Tibial artery (tissue), 4 donors: ENCODE measurements at regions not wholly inside any gene's neighbourhood (a gene's known extent, or its start where the extent isn't known, plus 50 kb on each side); places are given as distances from the start of the nearest gene placed in this dataset.

Experiments used
- DNase-seq, 2 donors: peaks; one replicate each; pipeline ENCODE4 v3.0.0-alpha.2; 2019
- H3K27ac ChIP-seq, 2 donors: fragments of 200-600 bp; sonication (generic) in 1 of 2; 1 replicate in 1 of 2; 2 replicates in 1 of 2; pipeline ENCODE4 v1.5.1; 2018 to 2019; ENCODE audit warnings: mild to moderate bottlenecking in 1 of 2
- H3K27me3 ChIP-seq, 2 donors: fragments of 200-600 bp; sonication (generic) in 1 of 2; one replicate each; pipeline versions ENCODE4 v1.5.1 to v1.6.0; 2016 to 2019
- H3K36me3 ChIP-seq, 3 donors: fragments of 200-600 bp; sonication (generic) in 2 of 3; one replicate each; pipeline ENCODE4 v1.5.1; 2016 to 2019; ENCODE audit warnings: mild to moderate bottlenecking in 2 of 3
- H3K4me1 ChIP-seq, 4 donors: fragments of 200-600 bp; sonication (generic) in 2 of 4; 1 replicate in 3 of 4; 2 replicates in 1 of 4; pipeline ENCODE4 v1.5.1; 2016 to 2019
- H3K4me3 ChIP-seq, 2 donors: fragments of 200-600 bp; sonication (generic) in 1 of 2; 1 replicate in 1 of 2; 2 replicates in 1 of 2; pipeline ENCODE4 v1.5.1; 2018 to 2019; ENCODE audit warnings: mild to moderate bottlenecking in 2 of 2
- H3K9me3 ChIP-seq, 3 donors: fragments of 200-600 bp; sonication (generic) in 1 of 3; one replicate each; pipeline ENCODE4 v1.5.1; 2016 to 2019
- CTCF ChIP-seq, 2 experiments: fragments of 200-600 bp in 1 of 2; fragments of 450-650 bp in 1 of 2; IDR thresholded peaks; one replicate each; pipeline ENCODE4 v1.5.1; 2017 to 2019; ENCODE audit warnings: antibody characterized with exemption in 2 of 2, mild to moderate bottlenecking in 1 of 2, moderate library complexity in 1 of 2
- intact Hi-C: fragments of 100-400 bp; cut with DNase I; formaldehyde crosslinking; loops from one replicate; pipeline ENCODE4 v1.15.0; 2023; ENCODE audit warnings: low total_unique reads

GRCh38 chr11:15562230-15562629 is 447.5 kb downstream of the INSC start:
- DNase-seq, result no peak
- Histone ChIP-seq H3K36me3 (no peaks in the 10 kb centered on the region), H3K4me3 (no peak overlapping the region), H3K27me3 (no peaks in the 10 kb centered on the region), H3K4me1 (no peaks in the 10 kb centered on the region), H3K9me3 (no peaks in the 10 kb centered on the region), H3K27ac (no peak overlapping the region)
- TF ChIP-seq CTCF (IDR thresholded peaks at IDR 0.05), result no peak
- intact Hi-C loops, result no loop called here

DNA sequence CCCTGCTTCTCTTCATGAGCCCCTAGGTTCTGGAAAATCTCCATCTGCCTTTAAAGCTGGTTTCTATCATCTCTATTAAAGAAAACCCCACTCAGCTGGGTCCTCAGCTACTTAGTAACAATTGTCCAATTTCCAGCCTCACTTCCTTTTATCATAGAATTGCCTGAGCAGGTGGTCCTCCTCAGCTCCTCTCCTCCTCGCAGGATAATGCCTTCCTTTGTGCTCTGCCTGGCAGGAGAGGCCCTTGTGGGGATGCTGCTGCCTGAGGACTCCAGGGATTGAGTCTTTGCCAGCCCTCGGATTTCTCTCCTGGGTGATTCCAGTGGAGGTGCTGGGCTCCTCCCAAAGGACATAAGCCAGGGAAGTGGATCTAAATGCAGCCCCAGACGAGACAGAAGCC is 448.3 kb downstream of the INSC start:
- DNase-seq, result no peak
- intact Hi-C loops, result no loop called here
- Histone ChIP-seq H3K27me3 (no peaks in the 10 kb centered on the region), H3K4me1 (no peaks in the 10 kb centered on the region), H3K36me3 (no peaks in the 10 kb centered on the region), H3K27ac (no peak overlapping the region), H3K9me3 (no peaks in the 10 kb centered on the region), H3K4me3 (no peak overlapping the region)
- no peak for TF ChIP-seq CTCF (IDR thresholded peaks at IDR 0.05)

GRCh38 chr11:15565880-15566279 is 451.2 kb downstream of the INSC start:
- no peaks in the 10 kb centered on the region for H3K36me3 ChIP-seq
- no peak overlapping the region for H3K27ac ChIP-seq
- TF ChIP-seq CTCF (IDR thresholded peaks at IDR 0.05), result no peak
- intact Hi-C loops, result no loop called here
- H3K9me3 ChIP-seq, result no peaks in the 10 kb centered on the region
- H3K4me3 ChIP-seq, result no peak overlapping the region
- H3K4me1 ChIP-seq, result peaks cover 0 to 5% (median 0%) of the 10 kb centered on the region in 4 donors
- DNase-seq, result no peak
- H3K27me3 ChIP-seq, result no peaks in the 10 kb centered on the region

GRCh38 chr11:15568440-15568839 is 453.7 kb downstream of the INSC start:
- TF ChIP-seq CTCF (IDR thresholded peaks at IDR 0.05), result no peak
- Histone ChIP-seq H3K36me3 (no peaks in the 10 kb centered on the region), H3K27me3 (no peaks in the 10 kb centered on the region), H3K4me1 (peaks cover 0 to 5% (median 0%) of the 10 kb centered on the region in 4 donors), H3K9me3 (no peaks in the 10 kb centered on the region), H3K4me3 (no peak overlapping the region), H3K27ac (no peak overlapping the region)
- intact Hi-C loops, result no loop called here
- DNase-seq, result no peak

- no peak for TF ChIP-seq CTCF (IDR thresholded peaks at IDR 0.05)
- no peak overlapping the region for H3K4me3 ChIP-seq
- intact Hi-C loops, result no loop called here
- H3K36me3 ChIP-seq, result no peaks in the 10 kb centered on the region
- no peaks in the 10 kb centered on the region for H3K27me3 ChIP-seq
- peaks cover 0 to 5% (median 0%) of the 10 kb centered on the region in 4 donors for H3K4me1 ChIP-seq
- DNase-seq, result no peak
- H3K27ac ChIP-seq, result no peak overlapping the region
- H3K9me3 ChIP-seq, result no peaks in the 10 kb centered on the region
Observed at GRCh38 chr11:15569305-15570025, 454.7 kb downstream of the INSC start.

DNA sequence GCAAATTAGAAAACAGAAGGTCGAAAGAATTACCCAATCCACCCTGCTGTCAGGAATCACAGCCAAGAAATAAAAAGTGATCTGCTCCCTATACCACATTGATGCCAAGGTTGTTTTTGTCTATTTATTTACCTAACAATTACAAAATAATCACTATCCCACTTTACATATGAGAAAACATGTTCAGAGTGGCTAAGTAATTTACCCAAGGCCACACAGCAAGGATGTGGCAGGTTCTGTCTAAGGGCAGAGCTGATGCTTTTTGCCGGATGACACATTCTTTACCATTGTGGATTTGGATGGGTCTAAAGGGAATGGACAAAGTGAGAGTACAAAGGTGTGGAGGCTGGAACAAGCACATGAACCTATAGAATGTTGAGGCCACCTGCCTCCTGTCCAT is 460.7 kb downstream of the INSC start:
- Histone ChIP-seq H3K36me3 (no peaks in the 10 kb centered on the region), H3K27me3 (no peaks in the 10 kb centered on the region), H3K9me3 (no peaks in the 10 kb centered on the region), H3K4me3 (no peak overlapping the region), H3K27ac (no peak overlapping the region), H3K4me1 (no peaks in the 10 kb centered on the region)
- no peak for DNase-seq
- no peak for TF ChIP-seq CTCF (IDR thresholded peaks at IDR 0.05)
- intact Hi-C loops, result no loop called here
